Neural progenitor cell (in vitro differentiated cells): ENCODE measurements at regions not wholly inside any gene's neighbourhood (a gene's known extent, or its start where the extent isn't known, plus 50 kb on each side); places are given as distances from the start of the nearest gene placed in this dataset.

ENCODE experiments used
- DNase-seq: peaks from one replicate; pipeline ENCODE4 v3.0.0-alpha.2; 2016; ENCODE audit warnings: low spot score
- H2AFZ ChIP-seq: fragments of 200-600 bp; sonication (generic); replicated peaks from 2 replicates; pipeline ENCODE4 v1.6.1; 2016; ENCODE audit warnings: antibody characterized with exemption
- H3F3A ChIP-seq: fragments of 200-600 bp; sonication (generic); 2 replicates; pipeline ENCODE4 v1.6.1; 2016; ENCODE audit warnings: antibody characterized with exemption, low read depth
- H3K27ac ChIP-seq: fragments of 200-600 bp; sonication (generic); 2 replicates; pipeline ENCODE4 v1.5.1; 2016; ENCODE audit warnings: mild to moderate bottlenecking
- H3K27me3 ChIP-seq: fragments of 200-600 bp; sonication (generic); 2 replicates; pipeline ENCODE4 v1.6.1; 2016; ENCODE audit warnings: mild to moderate bottlenecking, moderate library complexity
- H3K36me3 ChIP-seq: fragments of 200-600 bp; sonication (generic); 2 replicates; pipeline ENCODE4 v1.5.1; 2016
- H3K4me1 ChIP-seq: fragments of 200-600 bp; sonication (generic); 2 replicates; pipeline ENCODE4 v1.6.1; 2016; ENCODE audit warnings: mixed run types
- H3K4me2 ChIP-seq: fragments of 200-600 bp; sonication (generic); 2 replicates; pipeline ENCODE4 v1.6.1; 2016
- H3K4me3 ChIP-seq: fragments of 200-600 bp; sonication (generic); 2 replicates; pipeline ENCODE4 v1.5.1; 2016
- H3K79me2 ChIP-seq: fragments of 200-600 bp; sonication (generic); 2 replicates; pipeline ENCODE4 v1.6.1; 2016; ENCODE audit warnings: low read depth
- H3K9ac ChIP-seq: fragments of 200-600 bp; sonication (generic); 2 replicates; pipeline ENCODE4 v1.6.1; 2016
- H3K9me3 ChIP-seq: fragments of 200-600 bp; sonication (generic); 2 replicates; pipeline ENCODE4 v1.5.1; 2016; ENCODE audit warnings: low read depth
- H4K20me1 ChIP-seq: fragments of 200-600 bp; sonication (generic); 2 replicates; pipeline ENCODE4 v1.6.1; 2016; ENCODE audit warnings: low read depth
- H3K27ac Mint-ChIP-seq: 3 replicates; pipeline ENCODE4 v1.8.0; 2021; ENCODE audit warnings: mixed read lengths
- H3K27me3 Mint-ChIP-seq: 2 replicates; pipeline ENCODE4 v1.8.0; 2022; ENCODE audit warnings: low read depth, mild to moderate bottlenecking, inconsistent platforms, moderate library complexity, mixed read lengths; ENCODE audit not compliant: insufficient read depth
- H3K36me3 Mint-ChIP-seq: 3 replicates; pipeline ENCODE4 v1.8.0; 2021; ENCODE audit warnings: mixed read lengths
- H3K4me1 Mint-ChIP-seq: 3 replicates; pipeline ENCODE4 v1.8.0; 2021; ENCODE audit warnings: mixed read lengths
- H3K4me3 Mint-ChIP-seq: 3 replicates; pipeline ENCODE4 v1.8.0; 2021; ENCODE audit warnings: mild to moderate bottlenecking, moderate library complexity, mixed read lengths
- H3K9me3 Mint-ChIP-seq: 3 replicates; pipeline ENCODE4 v1.8.0; 2020; ENCODE audit warnings: mixed read lengths
- CTCF ChIP-seq: fragments of 200-600 bp; sonication (generic); IDR thresholded peaks from 2 replicates; pipeline ENCODE4 v1.5.1; 2017; ENCODE audit warnings: antibody characterized with exemption, mild to moderate bottlenecking
- EZH2 ChIP-seq: fragments of 200-600 bp; sonication (generic); IDR thresholded peaks from 2 replicates; pipeline ENCODE4 v1.6.1; 2017; ENCODE audit warnings: antibody characterized with exemption, mild to moderate bottlenecking, moderate library complexity
- EZH2phosphoT487 ChIP-seq: fragments of 200-600 bp; sonication (generic); IDR thresholded peaks from 2 replicates; pipeline ENCODE4 v1.6.1; 2017; ENCODE audit warnings: antibody characterized with exemption

- H3K9ac ChIP-seq = no peak overlapping the region
- no peaks in the 10 kb centered on the region for H3K36me3 ChIP-seq
- no peaks in the 10 kb centered on the region for H3K9me3 Mint-ChIP-seq
- no peaks in the 10 kb centered on the region for H3F3A ChIP-seq
- no peaks in the 10 kb centered on the region for H3K79me2 ChIP-seq
- H3K4me1 ChIP-seq = no peaks in the 10 kb centered on the region
- no peaks in the 10 kb centered on the region for H3K9me3 ChIP-seq
- no peak overlapping the region for H3K4me2 ChIP-seq
- H4K20me1 ChIP-seq = no peaks in the 10 kb centered on the region
- no peaks in the 10 kb centered on the region for H3K36me3 Mint-ChIP-seq
- no peaks in the 10 kb centered on the region for H3K27me3 ChIP-seq
- no peak overlapping the region for H3K4me3 ChIP-seq
- no peaks in the 10 kb centered on the region for H3K27me3 Mint-ChIP-seq
- no peaks in the 10 kb centered on the region for H3K4me1 Mint-ChIP-seq
- no peak overlapping the region for H3K27ac ChIP-seq
- no peak overlapping the region for H3K4me3 Mint-ChIP-seq
- H2AFZ ChIP-seq = no peak overlapping the region
- TF ChIP-seq EZH2 (no peak), EZH2phosphoT487 (no peak)
- DNase-seq = no peak
- no peak overlapping the region for H3K27ac Mint-ChIP-seq
These were observed 778.7 kb upstream of the HS3ST1 start for GRCh38 chr4:12207396-12207795.

- Histone ChIP-seq H3K27me3 (no peaks in the 10 kb centered on the region), H3K4me1 (no peaks in the 10 kb centered on the region), H3K9ac (no peak overlapping the region), H3K4me2 (no peak overlapping the region), H3K27ac (no peak overlapping the region), H3K36me3 (no peaks in the 10 kb centered on the region), H2AFZ (no peak overlapping the region), H3K79me2 (no peaks in the 10 kb centered on the region), H3F3A (no peaks in the 10 kb centered on the region), H3K9me3 (no peaks in the 10 kb centered on the region), H3K4me3 (no peak overlapping the region), H4K20me1 (no peaks in the 10 kb centered on the region)
- Mint-ChIP-seq H3K27me3 (no peaks in the 10 kb centered on the region), H3K36me3 (no peaks in the 10 kb centered on the region), H3K9me3 (no peaks in the 10 kb centered on the region), H3K4me3 (no peak overlapping the region), H3K4me1 (no peaks in the 10 kb centered on the region), H3K27ac (no peak overlapping the region)
- DNase-seq = no peak
- TF ChIP-seq CTCF (no peak), EZH2 (no peak), EZH2phosphoT487 (no peak)
These were observed 777.4 kb upstream of the HS3ST1 start for GRCh38 chr4:12206091-12206490.

- no peak for TF ChIP-seq EZH2
- no peak for TF ChIP-seq CTCF
- TF ChIP-seq EZH2phosphoT487 = no peak
- Histone ChIP-seq H3K27ac (no peak overlapping the region), H3K4me2 (no peak overlapping the region), H3F3A (no peaks in the 10 kb centered on the region), H3K79me2 (no peaks in the 10 kb centered on the region), H4K20me1 (no peaks in the 10 kb centered on the region), H3K9ac (no peak overlapping the region), H2AFZ (no peak overlapping the region), H3K27me3 (no peaks in the 10 kb centered on the region), H3K36me3 (no peaks in the 10 kb centered on the region), H3K4me1 (no peaks in the 10 kb centered on the region), H3K4me3 (no peak overlapping the region), H3K9me3 (no peaks in the 10 kb centered on the region)
- Mint-ChIP-seq H3K27me3 (no peaks in the 10 kb centered on the region), H3K9me3 (no peaks in the 10 kb centered on the region), H3K4me1 (no peaks in the 10 kb centered on the region), H3K27ac (no peak overlapping the region), H3K36me3 (no peaks in the 10 kb centered on the region), H3K4me3 (no peak overlapping the region)
- no peak for DNase-seq
These were observed 775.3 kb upstream of the HS3ST1 start for GRCh38 chr4:12203945-12204344.

- no peaks in the 10 kb centered on the region for H3K27me3 Mint-ChIP-seq
These were observed 771.5 kb upstream of the HS3ST1 start for GRCh38 chr4:12200226-12200625.

More at GRCh38 chr4:12200226-12200625, 771.5 kb upstream of the HS3ST1 start:
- H3K27ac ChIP-seq = no peak overlapping the region
- no peak overlapping the region for H2AFZ ChIP-seq
- H3K9me3 ChIP-seq = no peaks in the 10 kb centered on the region
- H3K4me2 ChIP-seq = no peak overlapping the region
- H3K36me3 Mint-ChIP-seq = no peaks in the 10 kb centered on the region
- H3K4me1 ChIP-seq = no peaks in the 10 kb centered on the region
- H3K9ac ChIP-seq = no peak overlapping the region
- no peaks in the 10 kb centered on the region for H4K20me1 ChIP-seq
- no peaks in the 10 kb centered on the region for H3K9me3 Mint-ChIP-seq
- no peaks in the 10 kb centered on the region for H3F3A ChIP-seq
- no peaks in the 10 kb centered on the region for H3K79me2 ChIP-seq
- no peaks in the 10 kb centered on the region for H3K36me3 ChIP-seq
- no peak for DNase-seq
- H3K4me3 Mint-ChIP-seq = no peak overlapping the region
- no peaks in the 10 kb centered on the region for H3K27me3 ChIP-seq
- H3K4me3 ChIP-seq = no peak overlapping the region
- TF ChIP-seq CTCF = no peak
- no peak for TF ChIP-seq EZH2phosphoT487
- TF ChIP-seq EZH2 = no peak
- no peaks in the 10 kb centered on the region for H3K4me1 Mint-ChIP-seq
- no peak overlapping the region for H3K27ac Mint-ChIP-seq
